GM18519 (cell line): ENCODE measurements at regions not wholly inside any gene's neighbourhood (a gene's known extent, or its start where the extent isn't known, plus 50 kb on each side); places are given as distances from the start of the nearest gene placed in this dataset.
"Not testable (repeated sequence)": the region's sequence is repeated elsewhere in the genome, so short reads cannot be mapped to it uniquely, and the experiment has no call there.

Source experiments
- ATAC-seq: cut with Tn5 transposase; IDR thresholded peaks from one replicate; pipeline ENCODE4 v1.9.1; 2021; ENCODE audit warnings: mild to moderate bottlenecking, moderate library complexity; ENCODE audit not compliant: unreplicated experiment, low FRiP score

- ATAC-seq, result no peak
These were observed 106.8 kb upstream of the SPATS2L start for GRCh38 chr2:200199576-200200263.

- ATAC-seq, result not testable (repeated sequence)
These were observed 104.7 kb upstream of the SPATS2L start for GRCh38 chr2:200201839-200202238.

GRCh38 chr2:200203381-200203827 is 103.1 kb upstream of the SPATS2L start:
- ATAC-seq, result no peak

GRCh38 chr2:200208041-200208440 is 98.5 kb upstream of the SPATS2L start:
- no peak for ATAC-seq

- ATAC-seq, result no peak
These were observed 97.5 kb upstream of the SPATS2L start for GRCh38 chr2:200209030-200209429.

DNA sequence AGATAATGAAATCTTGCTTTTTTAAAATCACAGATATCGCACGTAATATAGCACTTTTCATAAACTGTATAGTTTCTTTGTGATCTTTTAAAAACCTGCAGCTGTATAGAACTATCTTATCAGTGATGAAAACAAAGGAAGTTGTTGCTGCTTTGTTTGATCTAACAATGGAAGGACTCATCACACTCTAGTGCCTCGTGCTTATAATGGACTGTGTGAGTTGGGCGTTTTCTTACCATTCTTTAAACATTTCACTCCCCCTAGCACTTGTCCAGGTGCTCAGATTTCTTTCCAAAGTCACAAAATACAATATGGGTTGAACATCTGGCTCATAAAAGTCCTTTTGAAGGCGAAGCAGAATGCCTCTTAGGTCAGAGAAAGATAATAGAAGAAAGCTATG is 94.8 kb upstream of the SPATS2L start:
- ATAC-seq, result no peak

- no peak for ATAC-seq
These were observed 93.5 kb upstream of the SPATS2L start for GRCh38 chr2:200212862-200213425.

DNA sequence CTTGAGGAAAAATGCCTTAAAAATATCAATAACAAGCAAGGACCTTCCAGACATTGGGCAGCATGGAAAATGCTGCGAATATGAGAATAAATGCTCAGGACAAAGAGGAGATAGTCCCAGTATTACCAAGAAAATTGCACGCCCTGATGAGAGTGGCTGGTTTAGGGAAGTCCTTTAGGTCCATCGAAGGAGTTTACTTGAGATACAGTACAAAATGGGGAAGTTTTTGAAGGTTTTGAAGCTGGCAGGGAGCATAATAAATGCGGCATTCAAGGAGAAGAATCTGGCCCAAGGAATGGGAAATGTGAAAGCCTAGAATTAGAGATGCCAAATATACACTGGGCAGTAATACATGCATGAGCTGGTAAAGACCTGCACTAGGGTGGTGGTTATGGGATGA is 90.2 kb upstream of the SPATS2L start:
- no peak for ATAC-seq

DNA sequence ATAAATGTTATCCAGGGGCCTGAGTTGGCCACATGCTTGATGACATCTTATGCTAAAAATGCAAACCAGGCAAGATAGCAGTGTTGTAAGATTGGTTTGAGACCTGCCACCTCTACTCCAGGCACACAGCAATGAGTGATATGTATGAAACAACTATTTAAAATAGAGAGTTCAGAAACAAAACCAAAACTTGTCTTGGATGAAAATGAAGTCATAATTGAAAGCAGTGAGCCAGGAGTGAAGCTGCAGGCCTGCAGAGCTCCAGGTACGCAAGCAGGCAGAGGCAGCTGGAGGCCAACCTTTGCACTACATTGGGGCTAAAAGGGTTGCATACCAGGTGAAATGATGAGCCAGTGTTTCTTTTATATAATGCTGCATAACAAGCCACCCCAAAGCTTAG is 89.2 kb upstream of the SPATS2L start:
- no peak for ATAC-seq

GRCh38 chr2:200218645-200219044 is 87.8 kb upstream of the SPATS2L start:
- no peak for ATAC-seq

- ATAC-seq, result no peak
These were observed 87.0 kb upstream of the SPATS2L start for GRCh38 chr2:200219309-200220113.

DNA sequence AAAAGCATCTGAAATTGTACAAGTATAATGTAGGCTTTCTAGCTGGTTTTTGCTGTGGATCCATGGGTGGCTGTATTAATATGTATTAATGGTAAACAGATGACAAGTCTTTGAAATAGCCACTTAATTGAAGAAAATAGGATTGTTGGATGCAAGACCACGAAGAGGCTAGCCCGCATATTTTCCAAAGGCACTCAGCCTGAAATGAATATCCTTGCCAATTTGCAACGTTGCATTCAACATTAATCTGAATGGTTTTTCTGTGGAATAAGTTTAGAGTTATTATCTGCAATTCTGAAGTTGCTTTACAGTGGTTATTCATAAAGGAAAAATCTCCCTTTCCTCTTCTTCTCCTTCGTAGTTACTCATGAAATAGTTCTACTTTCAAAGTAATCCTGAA is 86.2 kb upstream of the SPATS2L start:
- ATAC-seq, result no peak

GRCh38 chr2:200221055-200221955 is 85.2 kb upstream of the SPATS2L start:
- ATAC-seq, result no peak

DNA sequence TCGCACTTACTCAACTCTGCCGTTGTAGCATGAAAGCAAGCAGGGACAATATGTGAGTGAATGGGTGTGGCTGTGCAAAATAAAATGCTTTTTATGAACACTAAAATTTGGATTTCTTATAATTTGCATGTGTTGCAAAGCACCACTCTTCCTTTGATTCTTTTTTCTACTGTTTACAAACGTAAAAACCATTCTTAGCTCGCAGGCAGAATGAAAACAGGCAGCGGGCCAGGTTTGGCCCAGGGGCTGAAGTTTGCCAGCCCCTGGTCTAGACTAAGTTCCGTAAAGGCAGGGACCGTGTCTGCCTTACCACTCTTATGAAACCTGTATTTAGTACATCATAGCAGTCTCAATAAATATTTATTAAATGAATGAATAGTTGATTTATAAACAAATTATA is 83.7 kb upstream of the SPATS2L start:
- ATAC-seq, result no peak

GRCh38 chr2:200223205-200223784 is 83.2 kb upstream of the SPATS2L start:
- ATAC-seq, result no peak

DNA sequence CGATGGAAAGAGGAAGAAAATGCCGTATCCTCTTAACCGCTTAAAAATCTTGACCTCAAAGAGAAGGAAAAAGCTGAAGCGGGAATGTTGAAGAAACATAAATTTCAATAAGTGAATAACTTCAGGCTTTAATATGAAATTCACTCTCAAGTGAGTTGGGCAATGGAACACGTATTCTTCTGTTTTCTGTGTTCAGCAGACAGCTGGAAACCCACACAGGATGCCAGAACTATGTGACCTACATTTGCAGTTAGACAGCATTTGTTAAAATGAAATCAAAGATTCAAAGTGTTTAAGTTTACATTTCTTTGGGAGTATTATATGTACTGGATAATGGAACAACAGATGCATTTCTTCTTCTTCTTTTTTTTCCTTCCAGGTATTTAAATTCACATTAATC is 80.5 kb upstream of the SPATS2L start:
- no peak for ATAC-seq

DNA sequence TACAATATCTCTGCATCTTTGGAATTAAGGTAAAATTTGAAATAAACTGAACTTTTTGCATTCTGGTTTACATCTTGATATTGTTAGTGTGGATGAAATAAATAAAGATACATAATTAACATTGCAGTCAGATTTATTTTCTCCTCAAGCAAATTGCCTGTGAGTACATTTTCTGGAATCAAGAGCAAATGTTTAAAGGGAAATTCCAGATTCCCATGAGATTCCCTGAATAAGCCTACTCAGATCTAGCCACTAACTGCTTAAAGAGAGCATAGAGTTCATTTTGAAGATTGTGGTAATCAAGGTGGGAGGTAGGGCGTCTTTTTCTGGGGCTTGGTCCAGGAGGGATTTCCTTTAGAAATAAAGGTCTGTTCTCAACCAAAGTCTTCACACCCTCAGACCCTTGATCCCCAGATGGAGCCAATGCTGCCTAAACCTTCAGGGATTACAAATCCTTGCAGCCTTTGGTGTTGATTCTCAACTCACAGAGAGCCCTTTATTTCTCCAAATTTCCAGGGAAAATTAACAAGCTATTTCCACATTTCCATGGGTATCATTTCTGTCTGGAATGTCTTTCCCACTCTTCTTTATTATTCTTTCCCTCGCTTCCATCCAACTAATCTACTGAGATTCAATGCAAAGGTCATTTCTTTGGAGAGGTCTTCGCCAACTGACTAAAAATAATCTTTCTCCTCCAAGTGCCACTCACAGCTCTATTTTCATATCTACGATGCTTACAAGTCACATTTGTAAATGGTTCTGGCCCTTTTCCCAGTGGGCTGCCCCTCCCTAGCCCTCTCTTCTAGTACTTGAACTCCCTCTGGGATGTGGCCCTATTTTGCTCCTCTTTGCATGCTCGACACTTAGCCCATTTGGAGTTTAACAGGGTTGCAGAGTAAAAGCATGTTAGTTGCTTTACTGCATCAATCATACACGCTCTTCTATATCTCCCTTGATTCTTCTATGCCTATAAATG is 79.8 kb upstream of the SPATS2L start:
- ATAC-seq, result no peak

DNA sequence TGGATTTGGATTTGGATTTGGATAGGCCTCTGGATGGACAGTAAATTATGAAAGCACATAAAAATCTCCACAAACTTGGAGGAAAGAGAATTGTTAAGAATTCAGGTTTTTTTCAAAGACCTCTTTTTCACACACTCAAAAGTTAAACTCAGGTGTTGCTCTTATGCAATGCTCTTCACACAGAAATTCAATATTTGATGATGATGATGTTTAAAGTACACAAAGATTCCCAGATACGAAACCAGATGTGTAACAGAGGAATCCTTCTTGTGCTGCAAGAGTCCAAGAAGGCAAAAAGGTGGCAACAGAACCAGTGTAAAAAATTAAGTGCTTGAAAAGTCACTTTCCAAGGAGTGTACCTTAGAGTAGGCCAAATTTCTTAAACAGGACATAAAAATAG is 75.8 kb upstream of the SPATS2L start:
- no peak for ATAC-seq

- no peak for ATAC-seq
These were observed 71.0 kb upstream of the SPATS2L start for GRCh38 chr2:200235533-200235932.
